Fibroblast of pulmonary artery (primary cell): ENCODE measurements at regions not wholly inside any gene's neighbourhood (a gene's known extent, or its start where the extent isn't known, plus 50 kb on each side); places are given as distances from the start of the nearest gene placed in this dataset.
A peak's percentile ranks its signal among the peaks of the same experiment; 100 is the strongest.

Experiments
- DNase-seq: peaks from one replicate; pipeline ENCODE4 v3.0.0-alpha.2; 2010; ENCODE audit warnings: low read depth
- H3K4me3 ChIP-seq: replicated peaks from 2 replicates; pipeline ENCODE4 v1.5.1; 2011; ENCODE audit warnings: low read depth, mild to moderate bottlenecking, control low read depth, low read length, moderate library complexity
- TF ChIP-seq, protein P1 (sequence below): IDR thresholded peaks from 2 replicates; pipeline ENCODE4 v1.5.1; 2011; ENCODE audit warnings: mild to moderate bottlenecking, control low read depth, low read length, inconsistent platforms; ENCODE audit errors: missing control alignments

DNA sequence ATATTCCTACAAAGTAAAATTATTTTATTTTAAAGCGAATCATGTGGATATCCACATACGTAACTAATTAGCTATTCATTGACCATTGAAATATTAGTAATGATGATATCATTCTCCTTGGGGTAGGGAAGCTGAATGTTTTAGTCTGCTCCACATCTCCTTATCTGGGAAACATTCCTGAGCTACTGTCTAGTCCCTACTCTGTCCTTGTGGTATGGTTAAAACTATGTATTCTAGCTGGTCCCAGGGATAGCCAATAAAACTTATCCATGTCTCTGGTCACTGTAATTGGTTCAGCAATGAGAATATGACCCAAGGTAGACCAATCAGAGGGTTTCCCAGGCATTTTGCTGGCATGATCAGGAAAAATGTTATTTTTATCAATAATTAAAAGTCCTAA lies 76.0 kb upstream of the DAP start:
- DNase-seq = no peak
- no peak overlapping the region for H3K4me3 ChIP-seq
- TF ChIP-seq, protein P1, sequence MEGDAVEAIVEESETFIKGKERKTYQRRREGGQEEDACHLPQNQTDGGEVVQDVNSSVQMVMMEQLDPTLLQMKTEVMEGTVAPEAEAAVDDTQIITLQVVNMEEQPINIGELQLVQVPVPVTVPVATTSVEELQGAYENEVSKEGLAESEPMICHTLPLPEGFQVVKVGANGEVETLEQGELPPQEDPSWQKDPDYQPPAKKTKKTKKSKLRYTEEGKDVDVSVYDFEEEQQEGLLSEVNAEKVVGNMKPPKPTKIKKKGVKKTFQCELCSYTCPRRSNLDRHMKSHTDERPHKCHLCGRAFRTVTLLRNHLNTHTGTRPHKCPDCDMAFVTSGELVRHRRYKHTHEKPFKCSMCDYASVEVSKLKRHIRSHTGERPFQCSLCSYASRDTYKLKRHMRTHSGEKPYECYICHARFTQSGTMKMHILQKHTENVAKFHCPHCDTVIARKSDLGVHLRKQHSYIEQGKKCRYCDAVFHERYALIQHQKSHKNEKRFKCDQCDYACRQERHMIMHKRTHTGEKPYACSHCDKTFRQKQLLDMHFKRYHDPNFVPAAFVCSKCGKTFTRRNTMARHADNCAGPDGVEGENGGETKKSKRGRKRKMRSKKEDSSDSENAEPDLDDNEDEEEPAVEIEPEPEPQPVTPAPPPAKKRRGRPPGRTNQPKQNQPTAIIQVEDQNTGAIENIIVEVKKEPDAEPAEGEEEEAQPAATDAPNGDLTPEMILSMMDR = no peak

DNA sequence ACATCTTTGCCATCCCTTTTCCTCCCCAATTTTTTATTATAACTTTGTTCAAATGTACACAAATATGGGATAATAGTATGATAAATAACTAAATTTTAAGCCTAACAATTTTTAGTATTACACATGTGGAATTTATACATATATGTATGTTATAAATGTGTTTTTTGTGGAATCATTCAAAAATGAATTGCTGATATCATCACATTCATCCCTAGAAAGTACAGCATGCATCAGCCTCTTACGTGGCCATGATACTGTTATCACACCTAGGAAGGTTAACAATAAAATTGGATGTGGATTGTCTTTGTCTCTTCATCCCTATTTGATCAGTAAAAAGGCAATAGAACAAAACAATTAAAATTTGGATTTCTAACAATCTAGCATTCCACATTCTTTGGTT lies 73.7 kb upstream of the DAP start:
- DNase-seq = no peak

DNA sequence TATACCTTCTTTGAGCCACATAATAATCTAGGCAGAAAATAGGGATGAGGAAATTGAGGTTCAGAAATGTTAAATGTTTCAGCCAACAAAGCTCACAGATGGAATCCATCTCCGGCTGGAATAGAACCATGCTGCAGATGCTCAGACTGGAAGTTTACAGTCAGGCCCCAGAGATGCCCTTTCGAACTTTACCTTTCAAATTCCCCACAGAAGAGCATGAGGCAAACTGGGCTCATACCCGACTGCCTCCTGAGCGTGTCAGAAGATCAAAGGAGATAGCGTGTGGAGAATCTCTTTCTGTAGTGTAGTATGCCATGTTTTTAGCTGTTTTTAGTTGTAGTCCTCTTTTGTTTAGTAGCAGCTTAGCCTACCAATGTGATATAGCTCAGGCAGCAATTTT lies 72.0 kb upstream of the DAP start:
- no peak for DNase-seq
- TF ChIP-seq, protein P1 = no peak
- no peak overlapping the region for H3K4me3 ChIP-seq

More for the DNA sequence above, 73.7 kb upstream of the DAP start:
- no peak overlapping the region for H3K4me3 ChIP-seq
- TF ChIP-seq, protein P1 = no peak

DNA sequence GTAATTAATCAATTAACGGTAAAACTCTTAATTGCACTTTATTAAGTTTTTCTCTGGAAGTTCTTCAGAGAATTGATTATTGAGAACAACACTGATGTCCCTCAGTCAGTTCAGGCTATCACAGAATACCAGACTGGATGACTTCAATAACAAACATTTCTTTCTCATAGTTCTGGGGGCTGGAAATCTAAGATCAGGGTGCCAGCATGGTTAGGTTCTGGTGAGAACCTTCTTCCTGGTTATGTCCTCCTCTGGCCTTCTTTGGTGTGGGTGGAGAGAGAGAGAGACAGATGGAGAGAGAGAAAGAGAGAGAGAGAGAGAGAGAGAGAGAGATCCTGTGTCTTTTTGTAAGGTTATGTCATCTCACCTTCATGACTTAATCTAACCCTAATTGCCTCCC lies 71.4 kb upstream of the DAP start:
- TF ChIP-seq, protein P1 = no peak
- no peak for DNase-seq

DNA sequence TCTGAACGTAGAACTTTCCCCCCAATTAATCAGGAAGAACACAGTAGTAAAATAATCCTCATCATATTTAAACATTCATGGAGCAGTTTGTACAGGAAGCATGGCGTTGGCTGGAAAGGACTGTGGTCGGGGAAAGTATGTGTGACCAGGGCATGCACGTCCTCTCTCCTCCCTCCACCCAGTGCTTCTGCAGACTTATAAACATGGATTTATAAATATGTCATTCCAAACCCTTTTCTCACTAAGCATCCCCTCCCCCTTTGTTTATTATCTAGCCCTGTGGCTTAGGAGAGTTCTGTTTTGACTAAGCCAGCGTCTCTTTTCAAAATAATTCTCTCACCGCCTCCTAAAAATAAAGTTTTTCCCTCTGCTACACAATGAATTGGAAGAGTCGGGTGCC lies 70.4 kb upstream of the DAP start:
- TF ChIP-seq, protein P1 = no peak
- H3K4me3 ChIP-seq = no peak overlapping the region
- DNase-seq = peak; percentile 30

More for the DNA sequence above, 71.4 kb upstream of the DAP start:
- no peak overlapping the region for H3K4me3 ChIP-seq

DNA sequence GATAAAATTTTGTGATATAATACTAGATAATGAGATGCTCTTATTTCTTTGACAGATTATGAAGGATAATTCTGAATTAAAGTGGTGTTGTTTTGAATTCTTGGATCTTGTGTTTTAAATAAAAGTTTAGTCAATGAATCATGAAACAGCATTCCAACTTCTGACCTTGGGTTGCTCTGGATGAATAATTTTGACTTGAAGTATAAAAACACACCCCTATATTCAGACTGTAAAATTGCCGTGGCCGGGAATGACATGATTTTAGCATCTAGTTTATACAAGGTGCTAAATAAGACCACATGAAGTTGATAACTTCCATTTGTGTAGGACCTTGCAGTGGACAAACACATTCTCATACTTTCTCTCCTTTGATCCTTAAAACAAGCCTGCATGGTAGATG lies 67.2 kb upstream of the DAP start:
- TF ChIP-seq, protein P1 = no peak
- H3K4me3 ChIP-seq = no peak overlapping the region
- DNase-seq = no peak

DNA sequence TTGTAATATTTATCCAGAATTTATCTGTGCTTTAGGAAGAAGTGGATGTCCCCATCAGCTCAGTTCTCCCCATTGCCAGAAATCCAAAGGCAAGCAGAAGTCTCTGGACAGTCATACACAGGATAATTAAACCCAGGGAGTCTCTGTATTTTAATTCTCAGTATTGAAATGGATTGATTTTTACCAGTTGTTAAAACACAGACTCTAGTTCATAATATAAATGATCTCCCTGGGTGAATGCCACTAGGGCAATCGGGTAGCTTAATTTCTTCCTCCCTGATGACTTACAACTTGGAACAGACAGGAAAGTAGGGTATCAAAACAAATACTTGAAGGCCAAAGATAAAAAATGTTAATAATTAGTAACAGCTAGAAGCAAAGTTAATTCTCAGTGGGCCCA lies 66.5 kb upstream of the DAP start:
- H3K4me3 ChIP-seq = no peak overlapping the region
- TF ChIP-seq, protein P1 = no peak
- DNase-seq = no peak
